ENCODE measurements at regions not wholly inside any gene's neighbourhood (a gene's known extent, or its start where the extent isn't known, plus 50 kb on each side); places are given as distances from the start of the nearest gene placed in this dataset.

DNA sequence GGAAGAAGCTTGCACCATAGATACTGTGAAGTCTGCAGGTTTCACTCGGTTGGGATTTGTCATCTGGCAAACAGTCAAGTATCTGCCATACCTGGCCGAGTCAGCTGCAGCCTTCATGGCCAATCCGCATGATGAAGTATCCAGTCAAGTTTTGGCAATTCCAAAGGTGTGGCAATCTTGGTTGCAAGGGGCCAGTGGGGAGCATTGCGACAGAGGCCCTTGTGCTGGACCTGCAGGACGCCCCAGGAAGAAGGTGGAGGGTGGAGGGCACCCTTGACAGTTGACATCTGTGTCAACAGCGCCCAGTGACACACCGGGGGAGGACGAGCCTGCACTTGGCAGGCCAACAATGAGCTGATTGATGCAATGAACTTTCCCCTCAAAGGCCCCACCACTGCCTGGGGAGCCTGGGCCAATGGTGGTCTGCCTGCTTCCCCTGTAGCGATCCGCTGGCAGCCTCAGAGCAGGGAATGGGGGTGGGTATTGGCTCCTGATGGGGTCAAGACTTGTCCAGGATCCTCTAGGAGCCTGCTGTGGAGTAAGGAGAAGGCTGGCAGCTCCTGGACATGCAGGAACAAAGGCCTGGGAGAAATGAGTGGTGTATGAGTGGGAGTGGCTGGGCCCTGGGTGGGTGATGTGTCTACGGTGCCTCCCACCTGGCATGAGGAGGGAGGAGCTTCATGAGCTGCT is 122.8 kb upstream of the PITX1 start (continued):
- TF ChIP-seq, protein P1, sequence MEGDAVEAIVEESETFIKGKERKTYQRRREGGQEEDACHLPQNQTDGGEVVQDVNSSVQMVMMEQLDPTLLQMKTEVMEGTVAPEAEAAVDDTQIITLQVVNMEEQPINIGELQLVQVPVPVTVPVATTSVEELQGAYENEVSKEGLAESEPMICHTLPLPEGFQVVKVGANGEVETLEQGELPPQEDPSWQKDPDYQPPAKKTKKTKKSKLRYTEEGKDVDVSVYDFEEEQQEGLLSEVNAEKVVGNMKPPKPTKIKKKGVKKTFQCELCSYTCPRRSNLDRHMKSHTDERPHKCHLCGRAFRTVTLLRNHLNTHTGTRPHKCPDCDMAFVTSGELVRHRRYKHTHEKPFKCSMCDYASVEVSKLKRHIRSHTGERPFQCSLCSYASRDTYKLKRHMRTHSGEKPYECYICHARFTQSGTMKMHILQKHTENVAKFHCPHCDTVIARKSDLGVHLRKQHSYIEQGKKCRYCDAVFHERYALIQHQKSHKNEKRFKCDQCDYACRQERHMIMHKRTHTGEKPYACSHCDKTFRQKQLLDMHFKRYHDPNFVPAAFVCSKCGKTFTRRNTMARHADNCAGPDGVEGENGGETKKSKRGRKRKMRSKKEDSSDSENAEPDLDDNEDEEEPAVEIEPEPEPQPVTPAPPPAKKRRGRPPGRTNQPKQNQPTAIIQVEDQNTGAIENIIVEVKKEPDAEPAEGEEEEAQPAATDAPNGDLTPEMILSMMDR (CRISPR knock-in tag; IDR thresholded peaks at IDR 0.05), result peak; percentile 24; the same call in 1 of the 2 replicates
- TF ChIP-seq ZNF839 (CRISPR knock-in tag; IDR thresholded peaks at IDR 0.05; ENCODE audit: borderline replicate concordance) (no peak), TP53 (CRISPR knock-in tag; conservative IDR thresholded peaks at IDR 0.05) (no peak; the same call in 1 of the 2 replicates), KAT8 (CRISPR knock-in tag; IDR thresholded peaks at IDR 0.05) (peak; percentile 76; the same call in 1 of the 2 replicates), NFIB (CRISPR knock-in tag; IDR thresholded peaks at IDR 0.05; ENCODE audit: borderline replicate concordance) (no peak), ZNF777 (CRISPR knock-in tag; IDR thresholded peaks at IDR 0.05) (no peak), PHF20 (CRISPR knock-in tag; IDR thresholded peaks at IDR 0.05) (no peak), ZNF510 (CRISPR knock-in tag; IDR thresholded peaks at IDR 0.05; ENCODE audit: low read depth) (no peak), FLYWCH1 (CRISPR knock-in tag; IDR thresholded peaks at IDR 0.05) (no peak), RAD51 (IDR thresholded peaks at IDR 0.05; ENCODE audit: borderline replicate concordance) (no peak), TCF12 (IDR thresholded peaks at IDR 0.05) (no peak), TCF12 (CRISPR knock-in tag; IDR thresholded peaks at IDR 0.05) (peak; percentile 94; the same call in 1 of the 2 replicates)
- TF ChIP-seq, protein P2, sequence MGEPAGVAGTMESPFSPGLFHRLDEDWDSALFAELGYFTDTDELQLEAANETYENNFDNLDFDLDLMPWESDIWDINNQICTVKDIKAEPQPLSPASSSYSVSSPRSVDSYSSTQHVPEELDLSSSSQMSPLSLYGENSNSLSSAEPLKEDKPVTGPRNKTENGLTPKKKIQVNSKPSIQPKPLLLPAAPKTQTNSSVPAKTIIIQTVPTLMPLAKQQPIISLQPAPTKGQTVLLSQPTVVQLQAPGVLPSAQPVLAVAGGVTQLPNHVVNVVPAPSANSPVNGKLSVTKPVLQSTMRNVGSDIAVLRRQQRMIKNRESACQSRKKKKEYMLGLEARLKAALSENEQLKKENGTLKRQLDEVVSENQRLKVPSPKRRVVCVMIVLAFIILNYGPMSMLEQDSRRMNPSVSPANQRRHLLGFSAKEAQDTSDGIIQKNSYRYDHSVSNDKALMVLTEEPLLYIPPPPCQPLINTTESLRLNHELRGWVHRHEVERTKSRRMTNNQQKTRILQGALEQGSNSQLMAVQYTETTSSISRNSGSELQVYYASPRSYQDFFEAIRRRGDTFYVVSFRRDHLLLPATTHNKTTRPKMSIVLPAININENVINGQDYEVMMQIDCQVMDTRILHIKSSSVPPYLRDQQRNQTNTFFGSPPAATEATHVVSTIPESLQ (CRISPR knock-in tag; conservative IDR thresholded peaks at IDR 0.05), result no peak
- TF ChIP-seq, protein P3, sequence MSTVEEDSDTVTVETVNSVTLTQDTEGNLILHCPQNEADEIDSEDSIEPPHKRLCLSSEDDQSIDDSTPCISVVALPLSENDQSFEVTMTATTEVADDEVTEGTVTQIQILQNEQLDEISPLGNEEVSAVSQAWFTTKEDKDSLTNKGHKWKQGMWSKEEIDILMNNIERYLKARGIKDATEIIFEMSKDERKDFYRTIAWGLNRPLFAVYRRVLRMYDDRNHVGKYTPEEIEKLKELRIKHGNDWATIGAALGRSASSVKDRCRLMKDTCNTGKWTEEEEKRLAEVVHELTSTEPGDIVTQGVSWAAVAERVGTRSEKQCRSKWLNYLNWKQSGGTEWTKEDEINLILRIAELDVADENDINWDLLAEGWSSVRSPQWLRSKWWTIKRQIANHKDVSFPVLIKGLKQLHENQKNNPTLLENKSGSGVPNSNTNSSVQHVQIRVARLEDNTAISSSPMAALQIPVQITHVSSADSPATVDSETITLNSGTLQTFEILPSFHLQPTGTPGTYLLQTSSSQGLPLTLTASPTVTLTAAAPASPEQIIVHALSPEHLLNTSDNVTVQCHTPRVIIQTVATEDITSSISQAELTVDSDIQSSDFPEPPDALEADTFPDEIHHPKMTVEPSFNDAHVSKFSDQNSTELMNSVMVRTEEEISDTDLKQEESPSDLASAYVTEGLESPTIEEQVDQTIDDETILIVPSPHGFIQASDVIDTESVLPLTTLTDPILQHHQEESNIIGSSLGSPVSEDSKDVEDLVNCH (CRISPR knock-in tag; IDR thresholded peaks at IDR 0.05), result no peak
- TF ChIP-seq, protein P4, sequence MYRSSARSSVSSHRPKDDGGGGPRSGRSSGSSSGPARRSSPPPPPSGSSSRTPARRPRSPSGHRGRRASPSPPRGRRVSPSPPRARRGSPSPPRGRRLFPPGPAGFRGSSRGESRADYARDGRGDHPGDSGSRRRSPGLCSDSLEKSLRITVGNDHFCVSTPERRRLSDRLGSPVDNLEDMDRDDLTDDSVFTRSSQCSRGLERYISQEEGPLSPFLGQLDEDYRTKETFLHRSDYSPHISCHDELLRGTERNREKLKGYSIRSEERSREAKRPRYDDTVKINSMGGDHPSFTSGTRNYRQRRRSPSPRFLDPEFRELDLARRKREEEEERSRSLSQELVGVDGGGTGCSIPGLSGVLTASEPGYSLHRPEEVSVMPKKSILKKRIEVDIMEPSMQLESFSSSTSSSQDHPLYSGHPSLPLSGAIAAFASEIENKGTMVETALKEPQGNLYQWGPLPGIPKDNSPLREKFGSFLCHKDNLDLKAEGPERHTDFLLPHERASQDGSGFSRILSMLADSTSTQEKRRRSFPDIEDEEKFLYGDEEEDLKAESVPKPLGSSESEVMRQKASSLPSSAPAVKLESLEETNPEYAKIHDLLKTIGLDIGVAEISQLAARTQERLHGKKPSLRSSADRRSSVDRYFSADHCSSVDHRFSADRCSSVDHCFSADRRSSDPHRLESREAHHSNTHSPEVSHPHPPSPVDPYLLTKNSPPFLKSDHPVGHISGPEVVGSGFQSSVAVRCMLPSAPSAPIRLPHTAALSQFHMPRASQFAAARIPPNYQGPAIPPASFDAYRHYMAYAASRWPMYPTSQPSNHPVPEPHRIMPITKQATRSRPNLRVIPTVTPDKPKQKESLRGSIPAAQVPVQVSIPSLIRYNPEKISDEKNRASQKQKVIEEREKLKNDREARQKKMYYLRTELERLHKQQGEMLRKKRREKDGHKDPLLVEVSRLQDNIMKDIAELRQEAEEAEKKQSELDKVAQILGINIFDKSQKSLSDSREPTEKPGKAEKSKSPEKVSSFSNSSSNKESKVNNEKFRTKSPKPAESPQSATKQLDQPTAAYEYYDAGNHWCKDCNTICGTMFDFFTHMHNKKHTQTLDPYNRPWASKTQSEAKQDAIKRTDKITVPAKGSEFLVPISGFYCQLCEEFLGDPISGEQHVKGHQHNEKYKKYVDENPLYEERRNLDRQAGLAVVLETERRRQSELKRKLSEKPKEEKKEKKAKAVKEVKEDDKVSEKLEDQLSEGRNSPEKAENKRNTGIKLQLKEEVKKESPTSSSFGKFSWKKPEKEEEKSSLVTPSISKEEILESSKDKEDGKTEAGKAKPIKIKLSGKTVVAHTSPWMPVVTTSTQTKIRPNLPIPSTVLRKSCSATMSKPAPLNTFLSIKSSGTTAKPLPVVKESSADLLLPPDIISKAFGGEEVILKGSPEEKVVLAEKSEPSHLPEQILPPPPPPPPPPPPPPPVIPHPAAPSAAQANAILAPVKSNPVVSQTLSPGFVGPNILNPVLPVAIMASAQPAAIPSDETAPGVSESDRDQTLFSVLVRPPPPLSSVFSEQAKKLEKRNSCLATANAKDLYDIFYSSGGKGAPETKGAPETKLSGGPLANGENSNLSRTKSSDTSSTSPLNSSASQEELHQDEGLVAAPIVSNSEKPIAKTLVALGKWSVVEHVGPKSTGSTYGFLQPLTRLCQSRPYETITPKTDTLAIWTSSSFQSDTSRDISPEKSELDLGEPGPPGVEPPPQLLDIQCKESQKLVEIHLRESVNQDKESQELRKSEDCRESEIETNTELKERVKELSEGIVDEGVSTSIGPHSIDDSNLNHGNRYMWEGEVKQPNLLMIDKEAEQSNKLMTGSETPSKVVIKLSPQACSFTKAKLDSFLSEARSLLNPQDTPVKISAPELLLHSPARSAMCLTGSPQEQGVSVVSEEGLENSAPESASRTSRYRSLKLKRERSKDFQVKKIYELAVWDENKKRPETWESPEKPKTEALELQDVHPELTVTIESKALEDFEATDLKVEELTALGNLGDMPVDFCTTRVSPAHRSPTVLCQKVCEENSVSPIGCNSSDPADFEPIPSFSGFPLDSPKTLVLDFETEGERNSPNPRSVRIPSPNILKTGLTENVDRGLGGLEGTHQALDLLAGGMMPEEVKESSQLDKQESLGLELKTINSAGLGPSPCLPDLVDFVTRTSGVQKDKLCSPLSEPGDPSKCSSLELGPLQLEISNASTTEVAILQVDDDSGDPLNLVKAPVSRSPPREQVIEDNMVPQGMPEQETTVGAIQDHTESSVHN (CRISPR knock-in tag; IDR thresholded peaks at IDR 0.05), result 0 out of 2 replicates have a peak, but pooled peaks have one; percentile 73

All from HepG2 (cell line).